ENCODE measurements at regions not wholly inside any gene's neighbourhood (a gene's known extent, or its start where the extent isn't known, plus 50 kb on each side); places are given as distances from the start of the nearest gene placed in this dataset.

- no peak for DNase-seq
Measured at GRCh38 chr16:77668201-77668600, 54.1 kb upstream of the NUDT7 start.

- no peak for DNase-seq
Measured at GRCh38 chr16:77669057-77669456, 53.3 kb upstream of the NUDT7 start.

Data from AML-193 (cell line).